CD4-positive, alpha-beta T cell treated with Interleukin-15 for 1 hour (primary cell): ENCODE measurements at regions not wholly inside any gene's neighbourhood (a gene's known extent, or its start where the extent isn't known, plus 50 kb on each side); places are given as distances from the start of the nearest gene placed in this dataset.
"Not testable (repeated sequence)": the region's sequence is repeated elsewhere in the genome, so short reads cannot be mapped to it uniquely, and the experiment has no call there.

Experiments used
- DNase-seq: peaks from one replicate; pipeline ENCODE4 v3.0.0-alpha.2; 2020

DNA sequence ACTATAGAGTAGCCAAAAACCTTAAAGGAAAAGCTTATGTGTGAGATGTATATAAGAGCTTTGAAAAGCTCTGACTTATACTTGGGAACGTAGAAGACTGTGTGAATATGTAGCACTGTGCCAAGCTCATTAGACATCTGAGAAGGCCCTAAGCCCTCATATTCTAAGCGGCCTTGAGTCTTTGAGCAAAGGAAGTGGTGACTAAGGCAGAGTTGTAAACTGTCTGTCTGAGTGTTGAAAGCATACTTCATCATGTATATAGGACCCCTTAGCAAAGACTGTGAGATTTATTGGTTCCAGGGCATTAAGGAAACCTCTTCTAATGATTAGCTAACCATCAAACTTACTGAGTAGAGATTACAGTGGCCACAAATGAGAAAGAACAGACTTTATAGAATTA, 153.3 kb upstream of the LYPLAL1 start:
- no peak for DNase-seq

DNA sequence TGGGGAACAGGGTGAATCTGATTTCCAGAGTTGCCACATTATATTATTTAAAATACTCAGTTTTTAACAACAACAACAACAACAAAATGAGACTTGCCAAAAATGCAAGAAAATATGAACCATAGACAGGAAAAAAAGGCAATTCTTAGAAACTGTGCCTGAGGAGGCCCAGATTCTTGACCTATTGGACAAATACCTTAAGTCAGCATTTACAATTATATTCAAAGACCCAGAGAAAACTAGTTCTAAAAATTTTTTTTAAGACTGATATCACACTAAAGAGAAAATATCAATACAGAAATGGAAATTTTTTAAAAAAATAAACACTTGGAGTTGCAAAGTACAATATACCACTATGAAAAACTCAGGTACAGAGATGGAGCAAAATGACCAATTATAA, 152.8 kb upstream of the LYPLAL1 start:
- no peak for DNase-seq

DNA sequence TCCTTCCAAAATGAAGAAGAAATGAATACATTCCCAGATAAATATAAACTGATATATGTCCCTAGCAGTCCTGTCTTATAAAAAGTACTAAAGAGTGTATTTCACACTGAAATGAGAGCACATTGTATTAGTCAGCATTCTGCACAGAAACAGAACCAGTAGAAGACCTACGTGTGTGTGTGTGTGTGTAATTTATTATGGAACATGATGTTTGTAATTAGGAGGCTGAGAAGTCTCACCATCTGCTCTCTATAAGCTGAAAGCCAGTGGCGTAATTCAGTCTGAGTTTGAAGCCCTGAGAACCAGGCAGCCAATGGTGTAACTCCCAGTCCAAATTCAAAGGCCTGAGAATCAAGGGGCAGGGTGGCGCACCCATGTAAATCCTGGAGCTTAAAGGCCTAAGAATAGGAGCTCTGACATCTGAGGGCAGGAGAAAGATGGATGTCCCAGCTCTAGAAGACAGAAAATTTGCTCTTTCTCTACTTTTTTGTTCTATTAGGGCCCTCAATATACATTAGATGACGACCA, 146.5 kb upstream of the LYPLAL1 start:
- DNase-seq: no peak

GRCh38 chr1:219031809-219032208, 141.9 kb upstream of the LYPLAL1 start:
- DNase-seq: no peak

- DNase-seq: no peak
Observed at GRCh38 chr1:219038398-219038797, 135.3 kb upstream of the LYPLAL1 start.

- no peak for DNase-seq
Observed at GRCh38 chr1:219039017-219039681, 134.5 kb upstream of the LYPLAL1 start.

- DNase-seq: no peak
Observed at GRCh38 chr1:219039682-219040154, 134.0 kb upstream of the LYPLAL1 start.

DNA sequence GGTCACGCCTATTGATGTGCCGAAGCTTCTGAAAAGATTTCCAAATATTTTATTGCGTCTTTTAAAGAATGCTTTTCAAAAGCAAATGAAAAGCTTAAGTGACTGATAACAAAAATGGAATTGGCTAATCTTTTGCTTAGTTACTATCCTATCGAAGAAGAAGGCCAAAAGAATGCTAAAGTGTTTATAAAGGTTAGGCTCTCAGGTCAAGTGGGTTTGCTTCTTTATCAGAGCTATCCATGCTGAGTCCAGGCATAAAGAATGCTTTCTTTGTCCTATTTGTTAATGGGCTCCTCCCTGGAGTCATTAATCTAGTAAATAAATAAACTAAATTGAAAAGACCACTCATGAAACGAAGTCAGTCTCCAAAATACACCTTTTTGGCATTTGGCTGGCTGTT, 133.4 kb upstream of the LYPLAL1 start:
- DNase-seq: no peak

GRCh38 chr1:219041141-219041540, 132.5 kb upstream of the LYPLAL1 start:
- DNase-seq: no peak

GRCh38 chr1:219041818-219042217, 131.9 kb upstream of the LYPLAL1 start:
- no peak for DNase-seq

DNA sequence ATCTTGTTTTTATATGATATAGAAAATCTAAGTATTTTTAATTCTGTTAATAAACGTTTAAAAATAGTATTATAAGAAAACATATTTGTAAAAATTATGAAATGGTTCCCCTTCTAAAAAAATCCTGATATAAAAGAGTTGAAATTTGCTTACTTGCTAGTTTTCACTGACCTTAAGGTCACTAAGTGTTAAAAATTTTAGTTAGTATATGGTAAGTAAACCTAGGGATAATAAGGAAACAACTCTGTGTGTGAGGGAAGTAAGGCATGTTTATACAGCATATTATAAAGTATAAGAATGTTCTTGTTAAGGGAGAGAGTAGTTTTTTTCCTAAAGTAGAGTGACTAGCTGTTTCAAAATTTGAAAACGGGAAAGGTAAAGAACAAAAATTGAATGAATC, 130.9 kb upstream of the LYPLAL1 start:
- DNase-seq: no peak

DNA sequence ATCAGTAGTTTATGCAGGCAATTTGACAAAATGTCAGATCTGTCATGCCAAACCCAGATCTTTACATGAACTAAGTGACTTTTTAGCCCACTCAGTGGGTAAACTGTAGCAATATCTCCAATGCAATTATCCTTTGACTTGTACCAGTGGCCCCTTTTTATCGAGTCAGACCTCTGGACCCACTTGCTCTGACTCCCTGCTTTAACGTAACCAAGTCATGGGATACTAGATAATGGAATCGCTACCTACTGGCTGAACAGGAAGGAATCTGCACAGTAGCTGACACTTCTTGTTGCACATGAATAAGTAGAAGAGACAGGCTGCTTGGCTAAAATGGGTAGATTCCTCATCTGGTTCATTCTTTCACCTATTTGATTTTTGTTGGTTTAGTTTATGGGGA, 128.4 kb upstream of the LYPLAL1 start:
- no peak for DNase-seq

DNA sequence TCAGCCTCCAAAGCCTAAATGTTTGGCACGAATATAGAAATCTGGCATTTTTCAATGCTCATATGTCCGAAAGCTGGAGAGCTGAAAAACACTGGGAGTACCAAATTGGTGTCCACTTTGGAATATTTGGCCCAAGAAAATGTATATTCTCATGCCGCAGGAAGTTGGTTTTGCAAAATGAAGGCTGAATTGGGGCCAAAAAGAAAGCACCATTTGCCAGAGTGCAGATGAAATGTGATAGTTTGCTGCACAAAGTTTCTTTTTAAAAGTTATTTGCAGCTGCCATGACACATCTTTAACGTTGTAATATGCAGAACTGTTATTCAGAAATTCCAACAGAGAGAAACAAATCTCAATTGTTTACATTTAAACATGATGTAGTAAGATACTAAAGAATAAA, 124.2 kb upstream of the LYPLAL1 start:
- no peak for DNase-seq

GRCh38 chr1:219050086-219050821, 123.4 kb upstream of the LYPLAL1 start:
- no peak for DNase-seq

GRCh38 chr1:219050822-219051125, 122.9 kb upstream of the LYPLAL1 start:
- no peak for DNase-seq

- DNase-seq: no peak
Observed at GRCh38 chr1:219051547-219051946, 122.1 kb upstream of the LYPLAL1 start.

- no peak for DNase-seq
Observed at GRCh38 chr1:219058891-219059820, 114.5 kb upstream of the LYPLAL1 start.

DNA sequence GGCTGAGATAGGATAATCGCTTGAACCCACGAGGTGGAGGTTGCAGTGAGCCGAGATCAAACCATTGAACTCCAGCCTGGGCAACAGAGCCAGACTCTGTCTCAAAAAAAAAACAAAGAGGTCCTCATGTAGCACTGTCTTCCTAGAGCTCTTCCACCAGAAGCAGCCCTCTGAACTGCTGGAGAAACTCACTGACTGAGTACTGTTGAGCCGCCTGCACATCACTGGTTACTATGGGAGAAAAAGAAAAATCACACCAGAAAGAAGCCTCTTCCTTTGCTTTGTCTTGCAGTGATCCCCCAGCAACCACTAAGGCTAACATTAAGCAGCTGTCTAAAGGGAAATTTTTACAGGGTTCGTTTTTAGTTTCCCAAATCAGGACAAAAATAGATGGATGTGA, 112.9 kb upstream of the LYPLAL1 start:
- DNase-seq: no peak

GRCh38 chr1:219062161-219062560, 111.5 kb upstream of the LYPLAL1 start:
- no peak for DNase-seq

GRCh38 chr1:219066098-219066497, 107.6 kb upstream of the LYPLAL1 start:
- no peak for DNase-seq

DNA sequence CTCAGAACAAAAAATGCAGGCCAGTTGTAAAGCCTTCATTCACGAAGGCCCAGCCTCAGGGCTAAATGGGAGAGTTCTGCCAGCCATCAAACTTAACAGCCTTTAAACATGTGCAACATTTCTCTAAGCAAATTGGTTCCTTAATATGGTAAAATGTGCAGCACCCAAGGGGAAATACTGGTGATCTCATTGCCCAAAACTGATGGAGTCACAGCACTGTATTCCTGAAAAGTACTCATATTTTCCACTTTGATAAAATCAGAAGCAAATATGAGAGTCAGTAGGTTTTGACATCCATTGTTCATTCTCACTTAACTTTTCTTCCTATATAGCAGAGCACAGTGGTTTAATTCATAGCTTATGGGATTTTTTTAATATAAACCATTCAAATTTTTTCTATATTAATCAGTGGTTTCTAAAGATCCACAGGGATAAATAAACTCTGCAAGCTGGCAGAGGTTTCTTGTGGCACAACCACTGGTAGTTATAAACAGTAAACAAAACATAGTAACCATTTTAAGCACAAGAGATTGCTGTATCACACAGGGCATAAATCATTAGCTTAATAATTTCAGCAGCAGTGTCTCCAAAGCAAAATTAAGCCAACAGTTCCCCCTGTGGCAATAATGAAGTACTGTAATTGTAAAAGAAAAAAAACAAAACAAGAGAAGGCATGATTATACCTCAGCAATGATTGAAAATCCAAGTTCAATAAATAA, 106.9 kb upstream of the LYPLAL1 start:
- no peak for DNase-seq

GRCh38 chr1:219067350-219067712, 106.3 kb upstream of the LYPLAL1 start:
- DNase-seq: no peak

DNA sequence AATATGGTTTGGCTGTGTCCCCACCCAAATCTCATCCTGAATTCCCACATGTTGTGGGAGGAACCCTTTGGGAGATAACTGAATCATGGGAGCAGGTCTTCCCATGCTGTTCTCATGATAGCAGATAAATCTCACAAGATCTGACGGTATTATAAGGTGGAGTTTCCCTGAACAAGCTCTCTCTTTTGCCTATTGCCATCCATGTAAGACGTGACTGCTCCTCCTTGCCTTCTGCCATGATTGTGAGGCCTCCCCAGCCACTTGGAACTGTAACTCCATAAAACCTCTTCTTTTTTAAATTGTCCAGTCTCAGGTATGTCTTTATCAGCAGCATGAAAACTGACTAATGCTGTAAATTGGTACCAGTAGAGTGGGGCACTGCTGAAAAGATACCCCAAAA, 103.3 kb upstream of the LYPLAL1 start:
- not testable (repeated sequence) for DNase-seq
